OCI-LY3 (cell line): ENCODE measurements at regions not wholly inside any gene's neighbourhood (a gene's known extent, or its start where the extent isn't known, plus 50 kb on each side); places are given as distances from the start of the nearest gene placed in this dataset.

Experiments
- CTCF ChIP-seq: fragments of 200-600, 300-600 bp; sonication (generic); IDR thresholded peaks from 2 replicates; pipeline ENCODE4 v1.5.1; 2014; ENCODE audit warnings: antibody characterized with exemption, low read length, low read depth
- EZH2phosphoT487 ChIP-seq: fragments of 200-600 bp; shearing (Covaris generic); IDR thresholded peaks from 2 replicates; pipeline ENCODE4 v1.6.1; 2018; ENCODE audit warnings: antibody characterized with exemption, mixed run types, low read depth

- TF ChIP-seq CTCF (no peak), EZH2phosphoT487 (no peak)
Observed at GRCh38 chr9:101846161-101846560, 107.7 kb upstream of the GRIN3A start.
